GM21737 (cell line): ENCODE measurements at regions not wholly inside any gene's neighbourhood (a gene's known extent, or its start where the extent isn't known, plus 50 kb on each side); places are given as distances from the start of the nearest gene placed in this dataset.

Experiments used
- ATAC-seq: cut with Tn5 transposase; IDR thresholded peaks from one replicate; pipeline ENCODE4 v1.9.1; 2021; ENCODE audit warnings: mild to moderate bottlenecking, moderate library complexity; ENCODE audit not compliant: unreplicated experiment

DNA sequence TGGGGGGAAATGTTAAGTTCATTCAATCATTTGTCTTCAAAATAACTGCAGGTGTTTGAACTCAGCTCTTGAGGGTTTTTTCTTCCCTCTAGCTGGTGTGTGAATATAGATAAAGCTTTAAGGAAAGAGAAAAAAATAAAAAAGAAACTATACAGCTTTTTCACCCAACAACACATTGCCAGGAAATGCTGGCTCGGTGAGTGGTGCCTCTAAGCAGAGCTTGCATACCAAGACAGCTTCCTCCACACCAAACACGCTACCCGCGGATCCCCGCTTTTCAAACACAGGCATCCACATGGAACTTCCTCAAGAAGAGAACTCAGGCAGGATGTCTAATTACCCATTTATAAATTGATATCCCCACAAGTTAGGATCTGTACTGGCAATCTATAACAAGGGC, 69.8 kb upstream of the TANK start:
- ATAC-seq = peak; percentile 42

DNA sequence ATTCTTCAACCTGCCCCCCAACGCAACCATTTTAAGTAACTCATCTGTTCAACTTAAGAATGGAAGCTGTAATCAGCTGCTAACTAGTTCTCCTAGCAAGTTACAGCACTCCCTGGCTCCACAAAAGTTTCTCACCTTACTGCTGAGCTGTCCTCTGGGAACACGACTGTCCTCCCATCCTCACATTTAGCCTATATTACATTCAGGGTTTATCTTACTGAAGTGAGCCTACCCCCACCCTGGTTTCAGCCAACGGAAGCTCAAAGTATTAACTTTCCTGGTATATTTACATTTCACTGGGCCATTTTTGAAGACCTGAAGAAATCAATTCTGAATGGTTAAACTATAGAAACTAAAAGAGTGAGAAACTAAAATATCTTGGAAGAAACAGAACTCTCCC, 64.9 kb upstream of the TANK start:
- no peak for ATAC-seq

DNA sequence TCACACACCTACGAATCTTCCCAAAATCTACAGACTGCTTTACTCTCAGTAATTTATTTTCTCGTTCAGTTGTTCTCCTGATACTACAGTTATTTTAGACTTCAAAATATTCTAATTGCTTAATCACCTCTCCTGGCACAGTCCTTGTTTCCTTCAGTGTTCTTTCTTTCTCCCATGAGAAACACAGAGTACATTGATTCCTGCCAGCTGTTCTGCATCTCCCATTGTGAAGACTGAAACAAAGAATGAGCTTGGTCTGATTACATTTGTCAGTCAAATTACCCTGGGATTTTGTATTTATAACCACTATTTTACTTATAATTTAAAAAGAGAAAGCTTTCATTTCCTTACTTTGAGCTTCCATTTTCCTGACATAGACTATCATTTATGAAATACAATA, 63.9 kb upstream of the TANK start:
- ATAC-seq = no peak

- no peak for ATAC-seq
Measured at GRCh38 chr2:161097157-161097556, 63.1 kb upstream of the TANK start.

DNA sequence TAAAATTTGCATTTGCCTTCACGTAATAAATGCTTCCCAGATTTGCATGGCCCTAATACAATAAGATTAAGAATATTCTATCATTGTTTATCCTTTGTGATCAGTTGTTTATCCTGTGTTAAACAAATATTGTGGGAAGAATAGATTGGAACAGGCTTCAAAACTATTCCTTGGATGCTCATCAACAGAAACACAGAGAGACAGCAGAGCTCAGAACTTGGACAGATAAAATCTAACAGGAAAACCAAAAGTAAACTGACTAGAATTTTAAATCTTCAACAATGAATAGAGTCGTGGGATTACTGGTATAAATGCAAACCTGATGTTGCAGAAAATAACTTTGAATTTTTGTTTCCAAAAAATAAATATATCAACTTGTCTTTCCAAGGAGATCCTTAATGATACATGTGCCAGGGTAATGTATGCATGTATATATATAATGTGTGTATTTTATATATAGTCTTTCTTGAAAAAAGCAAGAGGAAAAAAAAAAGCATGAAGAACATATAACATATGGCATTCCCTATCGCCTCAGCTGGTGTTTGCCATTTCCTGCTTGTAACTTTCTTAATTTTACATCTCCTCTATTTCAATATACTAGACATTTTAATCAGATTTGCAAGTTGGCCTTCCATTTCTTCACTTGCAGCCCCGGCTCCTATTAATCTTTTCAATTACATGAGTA, 59.9 kb upstream of the TANK start:
- no peak for ATAC-seq

DNA sequence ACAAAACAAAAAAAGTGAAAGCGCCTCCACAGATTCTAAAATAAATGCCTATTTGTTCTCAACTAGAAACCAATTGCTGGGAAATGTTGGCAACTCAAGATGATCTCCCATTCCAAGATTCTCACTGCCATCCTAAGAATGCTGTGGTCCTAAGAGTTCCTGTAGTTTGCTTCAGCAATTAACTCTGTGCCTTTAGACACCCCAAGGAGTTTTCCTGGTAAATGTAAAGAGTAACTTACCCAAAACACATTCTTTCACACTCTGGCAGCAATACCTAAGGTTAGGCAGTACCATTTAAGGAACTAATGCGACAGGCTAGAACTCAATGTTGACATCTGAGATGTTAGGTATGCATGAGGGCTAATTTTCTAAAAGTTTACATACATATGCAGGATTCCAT, 58.8 kb upstream of the TANK start:
- ATAC-seq = no peak

DNA sequence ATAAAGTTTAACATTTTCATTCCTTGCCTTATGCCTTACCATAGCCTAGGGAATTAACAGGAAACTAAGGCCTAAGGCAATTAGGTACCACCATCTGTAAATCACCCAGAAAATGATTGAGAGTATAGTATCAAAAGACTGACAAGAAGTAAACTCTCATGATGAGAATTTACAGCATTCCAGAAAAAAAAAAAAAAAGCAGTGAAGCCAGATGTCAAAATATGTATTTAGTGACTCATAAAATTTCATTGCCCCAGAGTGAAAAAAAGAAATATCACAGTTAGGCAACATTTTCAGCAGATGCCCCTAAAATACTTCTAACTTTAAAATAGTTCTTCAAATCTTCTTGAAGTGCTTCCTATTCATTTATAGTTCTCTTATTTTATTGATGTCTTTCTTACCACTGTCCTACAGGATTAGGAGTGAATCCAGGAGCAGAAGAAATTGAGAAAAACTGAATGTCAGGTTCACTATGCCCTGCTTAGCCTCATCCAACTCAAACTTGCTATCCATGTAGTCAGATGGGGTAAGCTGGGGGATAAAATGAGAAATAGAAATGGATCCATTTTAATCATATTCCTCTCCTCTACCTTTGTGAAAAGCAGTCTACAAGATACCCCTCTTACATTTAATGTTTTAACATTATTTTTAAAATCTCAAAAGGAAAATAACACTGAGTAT, 57.3 kb upstream of the TANK start:
- ATAC-seq = no peak

GRCh38 chr2:161103451-161103831, 56.8 kb upstream of the TANK start:
- no peak for ATAC-seq

DNA sequence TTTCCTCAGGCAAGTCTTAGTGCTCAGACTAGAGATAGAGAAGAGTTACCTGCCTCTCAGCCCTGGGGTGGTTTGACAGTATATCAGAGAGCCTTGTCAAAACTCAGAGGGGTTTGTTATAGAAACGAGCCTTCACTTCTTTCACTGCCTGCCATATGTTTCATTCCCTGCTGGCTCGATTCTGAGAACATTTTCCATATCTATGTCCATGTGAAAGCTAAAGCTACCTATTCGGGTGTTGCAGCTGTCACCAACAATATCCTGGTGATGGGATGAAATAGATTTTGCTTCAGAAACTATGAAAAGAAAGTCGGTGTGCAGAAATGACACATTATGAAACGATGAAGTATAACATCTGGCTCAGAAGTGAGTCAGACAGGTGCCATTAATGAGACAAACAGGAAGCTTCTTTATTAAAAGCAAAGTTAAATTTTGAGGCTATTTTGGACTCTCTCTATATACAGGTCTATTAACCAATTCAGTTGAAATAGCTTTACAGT, 56.1 kb upstream of the TANK start:
- ATAC-seq = peak; percentile 92

GRCh38 chr2:161107265-161107664, 53.0 kb upstream of the TANK start:
- no peak for ATAC-seq
